ENCODE measurements at regions not wholly inside any gene's neighbourhood (a gene's known extent, or its start where the extent isn't known, plus 50 kb on each side); places are given as distances from the start of the nearest gene placed in this dataset.

DNA sequence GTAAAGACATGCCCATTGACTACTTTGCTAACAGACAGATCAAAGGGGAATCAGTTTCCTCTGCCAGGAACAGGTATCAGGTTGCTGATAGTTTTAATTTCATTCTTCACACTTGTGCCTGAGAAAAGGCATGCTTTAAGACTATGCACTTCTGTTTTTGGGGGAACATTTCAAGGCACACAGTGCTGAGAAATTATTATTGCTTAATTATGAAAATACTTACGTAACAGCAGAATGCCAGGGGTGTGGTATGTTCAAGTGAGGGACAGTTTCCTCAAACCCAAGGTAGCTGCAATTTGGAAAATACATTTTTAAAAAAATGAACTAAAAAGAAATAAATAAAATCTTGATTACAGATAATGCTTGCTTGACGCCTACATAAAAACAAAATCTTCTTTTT, 1746.1 kb upstream of the PIK3C3 start:
- Histone ChIP-seq H3K4ac (replicated peaks; ENCODE audit: insufficient read length, low read depth, low read length) (no peak overlapping the region), H3K56ac (replicated peaks; ENCODE audit: insufficient read length, low read depth, low read length) (no peak overlapping the region), H4K5ac (ENCODE audit: insufficient read length, low read depth, low read length) (no peak overlapping the region), H3K9ac (replicated peaks in 1 of 4; ENCODE audit: extremely low read depth in 1 of 4, low read depth in 3 of 4, low read length in 3 of 4) (no peak overlapping the region), H4K8ac (ENCODE audit: extremely low read depth, insufficient read depth, low read length) (no peak overlapping the region), H3K14ac (ENCODE audit: insufficient read length) (no peak overlapping the region), H2BK12ac (ENCODE audit: low read depth, low read length) (no peak overlapping the region), H3K23ac (ENCODE audit: insufficient read length) (no peak overlapping the region), H3K4me3 (ENCODE audit: extremely low read depth in 1 of 4, insufficient read depth in 2 of 4, low read depth in 3 of 4, low read length in 4 of 4) (no peak overlapping the region), H4K91ac (replicated peaks; ENCODE audit: insufficient read length, low read length) (no peak overlapping the region), H3K9me3 (ENCODE audit: insufficient read depth in 2 of 2, low read depth in 1 of 2, low read length in 1 of 2) (no peaks in the 10 kb centered on the region), H2BK5ac (ENCODE audit: low read depth, low read length) (no peak overlapping the region), H3K36me3 (ENCODE audit: control insufficient read depth in 2 of 4, insufficient read depth in 4 of 4, low read length in 3 of 4) (no peaks in the 10 kb centered on the region), H3K79me2 (ENCODE audit: control insufficient read depth in 1 of 2, insufficient read depth in 2 of 2, low read length in 2 of 2) (no peaks in the 10 kb centered on the region), H3K18ac (ENCODE audit: extremely low read depth, low read length) (no peak overlapping the region), H3K23me2 (ENCODE audit: low read depth, low read length) (no peaks in the 10 kb centered on the region), H2BK120ac (replicated peaks; ENCODE audit: low read depth, low read length) (no peak overlapping the region), H2BK15ac (ENCODE audit: low read length) (no peak overlapping the region), H2AK5ac (ENCODE audit: low read depth, low read length) (no peak overlapping the region), H2AFZ (ENCODE audit: low read length) (no peak overlapping the region), H3K4me2 (ENCODE audit: insufficient read depth in 1 of 2, low read depth in 2 of 2, low read length in 2 of 2) (no peak overlapping the region), H3K27ac (ENCODE audit: low read depth, low read length) (no peak overlapping the region), H3K79me1 (ENCODE audit: low read depth, low read length) (no peaks in the 10 kb centered on the region), H3K27me3 (replicated peaks in 1 of 4; ENCODE audit: control insufficient read depth in 3 of 4, extremely low read depth in 1 of 4, insufficient read depth in 3 of 4, low read length in 3 of 4) (no peaks in the 10 kb centered on the region), H4K20me1 (replicated peaks in 1 of 2; ENCODE audit: control insufficient read depth in 1 of 2, insufficient read depth in 2 of 2, low read length in 2 of 2) (no peaks in the 10 kb centered on the region), H3K4me1 (replicated peaks in 1 of 4; ENCODE audit: control insufficient read depth in 3 of 4, insufficient read depth in 4 of 4, low read length in 3 of 4) (peaks cover 0 to 6% (median 3%) of the 10 kb centered on the region in 4 experiments; a peak in 3 of 7 replicates), H2BK20ac (ENCODE audit: low read length) (no peak overlapping the region)
- FAIRE-seq (no peak), DNase-seq (ENCODE audit: low read depth in 1 of 2, low spot score in 2 of 2) (no peak)
- 88% methylated on average over 2 of the region's 2 CpGs; no CpG with 5 or more reads in 1 of the 2 experiments for WGBS, 2 experiments (ENCODE audit: extremely low coverage in 1 of 2, insufficient coverage in 1 of 2, insufficient read length in 1 of 2, insufficient replicate concordance in 2 of 2, low coverage in 1 of 2, low lambda C conversion rate in 2 of 2, missing lambda C conversion rate in 1 of 2)
- CTCF ChIA-PET (ENCODE audit: partially characterized antibody) = interaction anchor here (1.5 kb wide), 1 partner anchor 14 kb away, joined by 3 read pairs; no protein-coding TSS in a partner anchor
- TF ChIP-seq TAF1 (IDR thresholded peaks at IDR 0.05; ENCODE audit: low read depth, low read length) = no peak
- TF ChIP-seq, protein P1, sequence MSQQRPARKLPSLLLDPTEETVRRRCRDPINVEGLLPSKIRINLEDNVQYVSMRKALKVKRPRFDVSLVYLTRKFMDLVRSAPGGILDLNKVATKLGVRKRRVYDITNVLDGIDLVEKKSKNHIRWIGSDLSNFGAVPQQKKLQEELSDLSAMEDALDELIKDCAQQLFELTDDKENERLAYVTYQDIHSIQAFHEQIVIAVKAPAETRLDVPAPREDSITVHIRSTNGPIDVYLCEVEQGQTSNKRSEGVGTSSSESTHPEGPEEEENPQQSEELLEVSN (IDR thresholded peaks at IDR 0.05) = no peak
- no peak for TF ChIP-seq POLR2A (IDR thresholded peaks at IDR 0.05; ENCODE audit: control extremely low read depth in 1 of 2, low read depth in 2 of 2, low read length in 2 of 2)
- TF ChIP-seq ASH2L (IDR thresholded peaks at IDR 0.05; ENCODE audit: low read length) = no peak
- POLR2A ChIA-PET (ENCODE audit: partially characterized antibody) = no interaction called here

Data from H1 (cell line).